Nucleus accumbens (tissue), 56 donors: ENCODE measurements at regions not wholly inside any gene's neighbourhood (a gene's known extent, or its start where the extent isn't known, plus 50 kb on each side); places are given as distances from the start of the nearest gene placed in this dataset.

Experiments
- DNase-seq, 56 donors: peaks; one replicate each; lab custom pipeline; 2025; lab: John Stamatoyannopoulos, UW

DNA sequence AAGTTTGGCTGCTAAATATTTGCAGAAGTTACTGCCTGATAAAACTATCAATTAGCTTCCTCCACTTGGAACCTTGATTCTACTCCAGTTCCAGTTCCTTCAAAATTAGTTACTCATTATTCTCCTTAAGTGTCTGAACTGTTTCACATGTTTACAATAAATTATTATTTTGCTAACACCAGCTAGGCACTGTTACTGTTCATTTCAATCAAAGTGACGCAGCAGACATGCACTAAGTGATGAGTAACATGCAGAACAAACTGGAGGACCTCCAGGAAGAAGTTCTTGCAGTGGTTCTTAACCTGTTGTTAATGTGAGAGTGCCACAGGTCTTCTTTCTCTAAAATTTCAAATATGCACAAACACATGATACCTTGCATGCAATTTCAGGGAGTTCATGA lies 491.8 kb upstream of the SEMA3A start:
- DNase-seq: no peak

DNA sequence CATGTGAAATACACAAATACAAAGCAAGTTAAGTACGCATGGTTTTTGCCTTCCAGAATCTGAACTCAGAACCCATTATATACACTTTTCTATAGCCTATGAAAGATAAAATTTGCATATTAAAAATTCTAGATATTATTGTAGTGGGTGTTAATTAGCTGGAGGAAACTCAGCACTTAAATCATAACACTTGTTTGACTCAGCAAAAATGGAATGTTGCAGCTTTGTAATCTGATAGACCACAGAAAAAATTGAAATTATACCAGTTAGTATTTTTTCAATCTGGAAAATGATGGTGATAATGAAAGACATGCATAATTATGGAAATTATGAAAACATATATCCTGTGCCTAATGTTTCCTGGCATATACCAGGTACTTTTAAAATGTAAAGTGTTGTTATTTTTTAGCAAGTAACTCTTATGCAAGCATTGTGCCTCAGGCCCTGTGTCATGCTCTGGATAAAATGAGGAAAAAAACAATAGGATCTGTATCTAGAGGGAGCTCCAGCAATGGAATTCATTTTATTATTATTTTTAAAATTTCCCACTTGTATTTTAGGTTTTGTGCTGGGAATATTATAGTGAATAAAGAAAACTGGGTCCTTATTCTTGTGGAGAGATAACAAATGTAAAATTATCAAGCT lies 490.4 kb upstream of the SEMA3A start:
- no peak for DNase-seq

- DNase-seq: no peak
Measured at GRCh38 chr7:84682543-84682942, 488.0 kb upstream of the SEMA3A start.

DNA sequence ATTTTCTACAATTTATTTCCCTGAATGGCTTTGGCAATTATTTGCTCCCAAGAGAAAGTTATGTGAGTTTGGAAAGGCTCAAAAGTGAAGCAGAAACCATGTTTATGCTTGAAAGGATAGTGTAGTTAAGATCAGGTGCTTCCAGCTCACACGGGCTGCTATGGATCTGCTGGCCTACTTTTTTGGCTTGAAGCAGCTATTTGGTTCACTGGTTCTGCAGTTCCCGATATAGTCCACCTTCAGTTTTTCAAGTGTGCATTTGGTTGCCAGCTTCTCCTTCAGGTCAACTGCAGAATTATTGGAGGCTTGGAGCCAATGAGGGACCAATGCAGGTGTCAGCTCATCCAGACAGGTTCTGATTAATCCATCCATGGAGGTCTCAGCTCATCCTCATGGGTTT lies 484.3 kb upstream of the SEMA3A start:
- DNase-seq: no peak

DNA sequence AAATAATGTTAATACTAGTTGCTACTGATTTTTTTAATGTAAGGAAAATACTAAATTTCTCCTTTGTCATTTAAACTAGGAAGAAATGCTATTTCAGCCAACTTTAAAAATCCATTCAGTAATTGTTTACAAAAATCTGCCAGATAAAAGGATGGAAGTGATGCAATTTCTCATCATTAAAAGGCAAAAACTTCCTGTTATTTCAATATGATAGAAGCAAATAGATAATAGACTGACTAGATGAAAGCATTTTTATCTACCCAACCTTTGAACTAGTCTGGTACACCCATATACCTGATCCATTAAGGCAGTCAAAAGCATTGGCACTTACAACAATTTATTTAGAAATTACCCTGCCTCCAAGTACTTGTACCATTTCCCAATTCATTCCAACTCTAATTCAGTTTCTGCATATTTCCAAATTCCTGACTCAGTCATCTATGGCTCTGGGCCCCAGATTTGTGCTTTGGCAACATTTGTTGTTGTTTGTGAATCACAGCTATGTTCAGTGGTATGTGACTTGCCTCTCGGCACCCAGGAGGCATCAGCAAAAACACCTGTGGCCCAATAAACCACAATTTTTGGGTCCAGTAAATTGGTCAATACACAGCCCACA lies 482.6 kb upstream of the SEMA3A start:
- DNase-seq: no peak

DNA sequence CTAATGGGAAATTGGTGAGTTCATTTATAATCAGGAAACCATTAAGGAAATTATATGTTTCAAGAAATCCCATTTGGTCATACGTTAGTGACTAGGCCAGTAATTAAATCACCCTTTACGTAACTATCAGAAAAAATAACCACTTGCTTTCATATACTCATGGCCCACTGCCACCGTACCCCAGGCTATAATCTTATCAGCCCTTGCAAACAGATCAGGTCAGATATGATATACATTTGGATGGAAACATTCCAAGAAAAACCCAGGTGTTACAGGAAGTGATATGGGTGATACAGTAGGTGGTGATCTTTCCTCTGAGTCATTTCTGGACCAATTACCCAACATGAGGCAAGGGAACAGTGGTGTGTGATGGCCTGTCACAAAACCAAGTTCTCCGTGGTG lies 481.0 kb upstream of the SEMA3A start:
- no peak for DNase-seq

DNA sequence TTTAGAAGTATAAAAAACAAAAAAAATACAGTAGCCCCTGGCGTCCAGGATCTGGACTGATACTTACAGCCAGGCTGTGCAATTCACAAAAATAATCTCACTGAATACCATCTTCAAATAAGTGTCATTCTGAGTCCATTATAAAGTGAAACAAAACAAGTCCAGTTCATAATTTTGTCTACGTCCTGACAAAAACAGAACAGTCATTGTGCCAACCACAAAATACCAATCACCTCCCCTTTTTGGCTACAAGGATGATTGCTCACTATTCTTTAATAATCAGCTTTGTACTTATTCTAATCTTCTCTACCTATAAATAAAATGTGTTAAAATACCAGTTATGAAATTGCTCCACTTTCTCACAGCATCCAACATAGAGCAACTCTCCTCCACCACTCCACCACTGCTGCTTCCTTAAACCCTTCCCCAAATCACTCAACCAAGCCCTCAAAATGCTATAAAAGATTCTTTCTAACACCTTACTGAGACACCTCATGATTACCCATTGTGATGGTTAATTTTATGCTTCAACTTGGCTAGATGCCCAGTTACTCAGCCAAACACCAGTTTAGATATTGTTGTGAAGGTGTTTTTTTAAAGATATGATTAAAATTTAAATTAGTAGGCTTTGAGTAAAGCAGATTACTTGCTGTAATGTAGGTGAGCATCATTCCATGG lies 479.8 kb upstream of the SEMA3A start:
- DNase-seq: no peak

DNA sequence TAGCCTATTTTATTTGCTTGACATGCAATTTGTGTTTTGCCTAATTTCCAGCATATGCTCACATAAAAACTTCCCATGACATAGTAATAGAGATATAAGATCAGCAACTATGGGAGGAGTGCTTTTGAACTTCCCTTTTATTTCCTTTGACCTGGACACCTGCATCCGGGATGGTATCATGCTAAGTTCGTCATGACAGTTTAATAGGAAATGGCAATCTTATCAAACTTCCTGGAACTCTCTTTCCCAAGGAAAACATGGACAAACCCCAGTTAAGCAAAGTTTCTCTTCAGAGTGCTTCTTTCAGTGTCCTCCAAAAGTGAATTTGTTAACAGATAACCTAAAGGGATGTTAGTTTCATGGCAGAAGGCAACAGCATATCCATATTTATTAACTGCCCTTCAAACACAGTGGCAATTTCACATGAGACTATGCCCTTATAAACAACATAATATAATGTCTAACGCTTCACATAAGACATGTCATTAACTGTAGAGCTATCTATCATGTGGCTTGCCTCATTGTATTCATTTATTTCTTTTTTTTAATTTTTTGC lies 474.7 kb upstream of the SEMA3A start:
- no peak for DNase-seq

DNA sequence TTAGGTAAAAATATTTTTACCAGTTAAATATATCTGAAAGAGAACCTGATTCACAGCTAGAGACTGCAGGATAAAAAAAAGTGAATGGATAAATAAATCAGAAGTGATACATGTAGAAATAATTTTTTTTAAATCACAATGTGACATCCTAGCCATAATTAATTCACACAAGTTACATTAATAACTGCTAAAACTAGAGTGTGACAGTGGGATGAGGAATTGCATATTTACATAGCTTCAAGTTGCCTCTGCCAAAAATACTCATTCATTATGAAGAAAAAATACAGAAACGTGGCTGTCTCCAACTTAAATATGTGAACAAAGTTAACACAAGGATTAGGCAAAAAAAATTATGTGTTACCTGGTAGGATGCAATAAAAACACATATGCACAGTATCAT lies 473.5 kb upstream of the SEMA3A start:
- DNase-seq: no peak

- DNase-seq: no peak
Measured at GRCh38 chr7:84666651-84667050, 472.1 kb upstream of the SEMA3A start.

DNA sequence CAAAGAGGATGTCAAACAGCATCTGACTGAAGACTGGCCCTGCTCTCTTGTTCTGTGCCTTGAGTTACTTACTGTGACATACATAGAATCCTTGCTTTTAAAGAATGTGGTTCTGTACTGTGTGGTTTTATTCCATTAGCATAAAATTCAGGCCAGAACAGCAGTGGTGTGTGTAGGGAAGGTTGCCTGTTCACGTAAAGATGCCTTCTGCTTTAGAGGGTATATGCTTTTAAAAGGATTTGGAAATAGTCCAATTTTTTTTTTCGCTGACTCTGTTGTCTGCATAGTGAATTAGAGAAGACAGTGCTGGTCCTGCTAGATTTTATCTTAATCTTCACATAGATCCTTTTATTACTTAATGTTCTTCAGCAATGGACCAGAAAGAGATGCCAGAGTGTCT lies 470.8 kb upstream of the SEMA3A start:
- no peak for DNase-seq

GRCh38 chr7:84664626-84665025 lies 470.0 kb upstream of the SEMA3A start:
- DNase-seq: no peak

DNA sequence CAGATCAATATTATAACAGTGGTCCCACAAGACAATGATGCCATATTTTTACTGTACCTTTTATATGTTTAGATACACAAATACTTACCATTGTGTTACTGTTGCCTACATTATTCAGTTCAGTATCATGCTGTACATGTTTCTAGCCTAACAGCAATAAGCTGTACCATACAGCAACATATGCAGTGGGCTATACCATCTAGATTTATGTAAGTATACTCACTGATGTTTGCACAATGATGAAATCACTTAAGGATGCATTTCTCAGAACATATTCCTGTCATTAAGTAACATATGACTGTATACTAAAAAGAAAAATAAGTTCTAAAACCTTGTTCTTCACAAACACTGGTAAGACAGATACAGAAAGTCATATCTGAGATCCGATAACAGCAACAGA lies 468.6 kb upstream of the SEMA3A start:
- DNase-seq: no peak

GRCh38 chr7:84658286-84658685 lies 463.7 kb upstream of the SEMA3A start:
- DNase-seq: no peak

GRCh38 chr7:84654273-84654672 lies 459.7 kb upstream of the SEMA3A start:
- DNase-seq: no peak

DNA sequence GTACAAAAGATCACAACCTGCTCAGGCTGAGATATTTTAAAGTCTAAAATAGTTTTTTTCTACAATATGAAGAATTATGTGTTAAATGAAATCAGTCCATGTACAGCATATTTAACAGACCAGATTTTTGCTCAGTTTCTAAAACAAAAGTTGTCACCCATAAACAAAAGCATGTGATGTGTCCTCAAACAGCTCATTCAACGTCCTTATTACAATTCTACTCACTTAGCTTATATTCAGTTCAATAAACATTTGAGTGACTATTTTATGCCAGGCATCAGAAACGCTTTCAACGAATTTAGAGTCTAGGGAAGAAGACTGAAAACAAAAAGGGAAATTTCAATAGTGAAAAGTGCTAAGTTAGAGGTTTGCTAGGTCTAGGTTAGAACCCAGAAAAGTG lies 457.3 kb upstream of the SEMA3A start:
- DNase-seq: no peak

- no peak for DNase-seq
Measured at GRCh38 chr7:84647797-84648757, 453.5 kb upstream of the SEMA3A start.

- no peak for DNase-seq
Measured at GRCh38 chr7:84642611-84643010, 448.0 kb upstream of the SEMA3A start.

DNA sequence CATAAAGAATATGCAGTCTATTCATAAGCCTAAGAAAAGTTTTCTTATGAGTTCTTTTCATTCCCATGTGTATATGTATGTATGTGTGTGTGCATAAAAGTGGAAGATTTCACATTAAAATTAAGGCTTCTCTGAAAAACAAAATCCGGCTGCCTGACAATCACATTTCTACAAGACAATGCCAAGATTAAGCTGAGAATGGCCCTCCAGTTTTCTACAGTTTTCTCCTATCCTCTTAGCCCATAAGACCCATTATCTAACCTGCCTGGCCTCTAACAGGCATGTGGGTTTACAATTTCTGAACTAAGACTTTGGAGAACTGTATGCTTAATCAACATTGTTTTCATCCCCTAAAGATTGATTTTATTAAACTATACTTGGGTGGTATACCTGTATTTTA lies 446.0 kb upstream of the SEMA3A start:
- no peak for DNase-seq

- no peak for DNase-seq
Measured at GRCh38 chr7:84638339-84638697, 443.7 kb upstream of the SEMA3A start.
